Natural killer cell (primary cell): ENCODE measurements at regions not wholly inside any gene's neighbourhood (a gene's known extent, or its start where the extent isn't known, plus 50 kb on each side); places are given as distances from the start of the nearest gene placed in this dataset.
"Not testable (repeated sequence)": the region's sequence is repeated elsewhere in the genome, so short reads cannot be mapped to it uniquely, and the experiment has no call there.

Experiments
- ATAC-seq, 3 donors: fragments of 150-1000 bp in 2 of 3; fragments of 200-7000 bp in 1 of 3; cut with Tn5 transposase; 1 replicate in 1 of 3; 2 replicates in 2 of 3; pipeline ENCODE4 v1.10.0; 2021; ENCODE audit warnings: mild to moderate bottlenecking in 2 of 3, moderate library complexity in 2 of 3
- DNase-seq, 2 donors: peaks; one replicate each; pipeline versions ENCODE4 v3.0.0 to v3.0.0-alpha.2; 2013 to 2021; ENCODE audit warnings: mixed read lengths in 1 of 2
- H3K27ac ChIP-seq: one replicate; pipeline ENCODE4 v1.5.1; 2013; ENCODE audit warnings: mild to moderate bottlenecking, low read length
- H3K27me3 ChIP-seq: one replicate; pipeline ENCODE4 v1.6.1; 2013; ENCODE audit warnings: low read length; ENCODE audit not compliant: control insufficient read depth, insufficient read depth
- H3K36me3 ChIP-seq: one replicate; pipeline ENCODE4 v1.6.1; 2013; ENCODE audit warnings: low read length; ENCODE audit not compliant: control insufficient read depth, insufficient read depth
- H3K4me1 ChIP-seq: one replicate; pipeline ENCODE4 v1.6.1; 2013; ENCODE audit warnings: low read length; ENCODE audit not compliant: control insufficient read depth, insufficient read depth
- H3K4me3 ChIP-seq: one replicate; pipeline ENCODE4 v1.5.1; 2013; ENCODE audit warnings: low read length
- H3K9me3 ChIP-seq: one replicate; pipeline ENCODE4 v1.6.1; 2013; ENCODE audit warnings: low read length; ENCODE audit not compliant: control insufficient read depth, insufficient read depth
- H3K27ac Mint-ChIP-seq, 2 donors: one replicate each; pipeline ENCODE4 v1.8.0; 2022; ENCODE audit warnings: mild to moderate bottlenecking in 2 of 2, mixed read lengths in 2 of 2, moderate library complexity in 1 of 2
- H3K27me3 Mint-ChIP-seq, 2 donors: one replicate each; pipeline ENCODE4 v1.8.0; 2022; ENCODE audit warnings: low read depth in 2 of 2, mixed read lengths in 2 of 2
- H3K36me3 Mint-ChIP-seq: one replicate; pipeline ENCODE4 v1.8.0; 2022; ENCODE audit warnings: mixed read lengths
- H3K4me1 Mint-ChIP-seq, 2 donors: one replicate each; pipeline ENCODE4 v1.8.0; 2022; ENCODE audit warnings: mixed read lengths in 2 of 2
- H3K4me3 Mint-ChIP-seq: one replicate; pipeline ENCODE4 v1.8.0; 2022; ENCODE audit warnings: mild to moderate bottlenecking, moderate library complexity, mixed read lengths
- H3K9me3 Mint-ChIP-seq, 2 donors: one replicate each; pipeline ENCODE4 v1.8.0; 2022; ENCODE audit warnings: mixed read lengths in 2 of 2
- WGBS: methylation state at CpG from one replicate; pipeline ENCODE4 v1.1.7; 2013; ENCODE audit warnings: missing lambda C conversion rate; ENCODE audit not compliant: insufficient coverage; 5-methylcytosine and 5-hydroxymethylcytosine counted together
- intact Hi-C: fragments of 100-400 bp; cut with micrococcal nuclease; formaldehyde crosslinking; loops from one replicate; pipeline ENCODE4 v1.14.2; 2022
- TF ChIP-seq, protein P1 (sequence below): fragments of 200-600 bp; IDR thresholded peaks from one replicate; pipeline ENCODE4 v1.8.0; 2022; ENCODE audit warnings: antibody characterized with exemption

DNA sequence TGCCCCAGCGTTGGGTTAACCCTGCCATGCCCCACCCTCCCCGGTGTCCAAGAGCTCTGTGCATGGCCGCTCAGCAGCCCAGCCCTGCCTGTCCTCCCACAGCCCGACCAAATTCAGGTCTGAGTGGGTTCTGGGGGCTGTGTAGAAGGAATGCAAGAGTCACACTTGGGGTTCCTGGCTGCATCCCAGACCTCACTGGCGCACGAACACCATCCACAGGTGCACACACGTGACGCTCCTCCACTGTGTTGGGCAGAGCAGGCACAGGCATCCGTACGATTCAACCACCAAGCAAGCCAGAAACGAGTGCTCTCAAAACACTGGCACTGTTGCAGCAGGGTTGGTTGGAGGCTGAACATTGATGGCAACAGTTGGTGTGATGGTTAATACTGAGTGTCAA is 93.9 kb downstream of the OLFM1 start:
- ATAC-seq, result no peak
- H3K27me3 ChIP-seq, result no peaks in the 10 kb centered on the region
- H3K27ac ChIP-seq, result no peak overlapping the region
- Mint-ChIP-seq H3K4me1 (no peaks in the 10 kb centered on the region), H3K27ac (no peak overlapping the region), H3K27me3 (no peaks in the 10 kb centered on the region), H3K9me3 (no peaks in the 10 kb centered on the region), H3K36me3 (no peaks in the 10 kb centered on the region), H3K4me3 (no peak overlapping the region)
- H3K36me3 ChIP-seq, result no peaks in the 10 kb centered on the region
- no peaks in the 10 kb centered on the region for H3K9me3 ChIP-seq
- TF ChIP-seq, protein P1, sequence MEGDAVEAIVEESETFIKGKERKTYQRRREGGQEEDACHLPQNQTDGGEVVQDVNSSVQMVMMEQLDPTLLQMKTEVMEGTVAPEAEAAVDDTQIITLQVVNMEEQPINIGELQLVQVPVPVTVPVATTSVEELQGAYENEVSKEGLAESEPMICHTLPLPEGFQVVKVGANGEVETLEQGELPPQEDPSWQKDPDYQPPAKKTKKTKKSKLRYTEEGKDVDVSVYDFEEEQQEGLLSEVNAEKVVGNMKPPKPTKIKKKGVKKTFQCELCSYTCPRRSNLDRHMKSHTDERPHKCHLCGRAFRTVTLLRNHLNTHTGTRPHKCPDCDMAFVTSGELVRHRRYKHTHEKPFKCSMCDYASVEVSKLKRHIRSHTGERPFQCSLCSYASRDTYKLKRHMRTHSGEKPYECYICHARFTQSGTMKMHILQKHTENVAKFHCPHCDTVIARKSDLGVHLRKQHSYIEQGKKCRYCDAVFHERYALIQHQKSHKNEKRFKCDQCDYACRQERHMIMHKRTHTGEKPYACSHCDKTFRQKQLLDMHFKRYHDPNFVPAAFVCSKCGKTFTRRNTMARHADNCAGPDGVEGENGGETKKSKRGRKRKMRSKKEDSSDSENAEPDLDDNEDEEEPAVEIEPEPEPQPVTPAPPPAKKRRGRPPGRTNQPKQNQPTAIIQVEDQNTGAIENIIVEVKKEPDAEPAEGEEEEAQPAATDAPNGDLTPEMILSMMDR, result no peak
- 84% methylated on average over 11 of the region's 11 CpGs for WGBS
- no peaks in the 10 kb centered on the region for H3K4me1 ChIP-seq
- DNase-seq, result no peak
- no peak overlapping the region for H3K4me3 ChIP-seq
- intact Hi-C loops, result no loop called here

DNA sequence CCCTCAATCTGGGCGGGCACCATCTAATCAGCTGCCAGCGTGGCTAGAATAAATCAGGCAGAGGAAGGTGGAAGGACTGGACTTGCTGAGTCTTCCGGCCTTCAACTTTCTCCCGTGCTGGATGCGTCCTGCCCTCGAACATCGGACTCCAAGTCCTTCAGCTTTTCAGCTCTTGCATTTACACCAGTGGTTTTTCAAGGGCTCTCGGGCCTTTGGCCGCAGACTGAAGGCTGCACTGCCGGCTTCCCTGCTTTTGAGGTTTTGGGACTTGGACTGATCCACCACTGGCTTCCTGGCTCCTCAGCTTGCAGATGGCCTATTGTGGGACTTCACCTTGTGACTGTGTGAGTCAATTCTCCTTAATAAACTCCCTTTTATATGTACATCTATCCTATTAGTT is 94.4 kb downstream of the OLFM1 start:
- H3K36me3 ChIP-seq, H3K9me3 Mint-ChIP-seq, H3K4me3 ChIP-seq, H3K36me3 Mint-ChIP-seq, intact Hi-C loops, DNase-seq, H3K9me3 ChIP-seq, H3K4me1 ChIP-seq, H3K4me3 Mint-ChIP-seq, H3K4me1 Mint-ChIP-seq, ATAC-seq, H3K27me3 ChIP-seq, H3K27ac ChIP-seq, H3K27me3 Mint-ChIP-seq, H3K27ac Mint-ChIP-seq: not testable (repeated sequence)
- 93% methylated on average over 10 of the region's 10 CpGs for WGBS

DNA sequence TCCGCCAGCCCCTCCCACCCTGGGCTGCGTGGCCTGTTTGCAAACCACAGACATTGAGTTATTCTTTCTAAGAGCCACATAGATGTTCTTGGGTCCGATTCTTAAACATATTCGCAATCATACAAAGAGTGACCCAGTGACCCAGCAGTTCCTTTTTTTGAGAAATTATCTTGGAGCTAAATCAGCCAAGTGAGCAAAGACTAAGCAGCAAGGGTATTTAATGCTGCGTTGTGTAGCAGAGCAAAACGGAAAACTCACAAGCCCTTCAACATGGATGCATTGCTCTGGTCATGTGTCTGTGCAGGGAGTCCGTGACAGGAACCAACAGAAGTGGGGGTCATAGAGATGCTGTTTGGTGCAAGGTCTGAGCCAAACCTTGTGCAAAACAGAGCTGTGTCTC is 95.6 kb downstream of the OLFM1 start:
- WGBS, result 81% methylated on average over 7 of the region's 7 CpGs
- H3K4me3 ChIP-seq, result no peak overlapping the region
- ATAC-seq (no peak), DNase-seq (no peak)
- Mint-ChIP-seq H3K27ac (no peak overlapping the region), H3K4me1 (no peaks in the 10 kb centered on the region), H3K27me3 (no peaks in the 10 kb centered on the region), H3K4me3 (no peak overlapping the region), H3K9me3 (no peaks in the 10 kb centered on the region), H3K36me3 (no peaks in the 10 kb centered on the region)
- H3K36me3 ChIP-seq, result no peaks in the 10 kb centered on the region
- TF ChIP-seq, protein P1, result no peak
- H3K27me3 ChIP-seq, result no peaks in the 10 kb centered on the region
- intact Hi-C loops, result no loop called here
- no peaks in the 10 kb centered on the region for H3K9me3 ChIP-seq
- no peak overlapping the region for H3K27ac ChIP-seq
- no peaks in the 10 kb centered on the region for H3K4me1 ChIP-seq

DNA sequence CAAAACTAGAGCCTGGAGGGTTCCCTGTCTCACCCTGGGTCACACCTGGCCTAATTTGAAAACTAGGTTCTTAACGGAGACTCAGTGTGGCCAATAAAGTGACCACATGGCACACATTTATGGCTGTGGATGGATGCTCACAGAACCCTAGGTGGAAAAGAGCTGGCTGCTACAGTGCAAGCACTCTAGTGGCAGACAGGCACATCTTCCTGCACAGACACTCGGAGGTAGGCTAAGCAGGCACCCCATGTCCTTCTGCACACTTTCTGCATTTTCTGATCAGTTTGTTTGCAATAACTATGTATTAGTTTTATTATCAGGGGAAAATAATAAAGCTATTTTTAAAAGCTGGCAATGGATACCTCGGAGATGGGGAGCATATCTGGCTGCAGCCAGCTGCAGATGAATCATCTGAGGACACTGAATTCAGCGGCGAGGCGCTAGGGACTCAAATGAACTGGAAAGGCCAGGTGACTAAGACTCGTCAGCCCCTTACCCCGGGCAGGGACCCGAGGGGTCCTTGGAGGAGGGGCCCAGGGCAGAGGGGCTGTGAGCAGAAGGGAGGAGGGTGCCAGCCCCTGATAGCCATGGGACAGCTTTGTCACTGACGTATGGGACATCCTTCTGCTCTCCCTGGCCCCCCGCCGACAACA is 96.2 kb downstream of the OLFM1 start:
- no peak overlapping the region for H3K4me3 ChIP-seq
- WGBS, result 67% methylated on average over 12 of the region's 12 CpGs
- H3K27ac Mint-ChIP-seq, result no peak overlapping the region
- no peaks in the 10 kb centered on the region for H3K9me3 ChIP-seq
- H3K4me1 ChIP-seq, result no peaks in the 10 kb centered on the region
- intact Hi-C loops, result no loop called here
- no peaks in the 10 kb centered on the region for H3K36me3 ChIP-seq
- no peaks in the 10 kb centered on the region for H3K36me3 Mint-ChIP-seq
- H3K4me1 Mint-ChIP-seq, result no peaks in the 10 kb centered on the region
- no peaks in the 10 kb centered on the region for H3K27me3 ChIP-seq
- H3K9me3 Mint-ChIP-seq, result no peaks in the 10 kb centered on the region
- ATAC-seq (no peak), DNase-seq (no peak)
- H3K27me3 Mint-ChIP-seq, result no peaks in the 10 kb centered on the region
- no peak overlapping the region for H3K27ac ChIP-seq
- TF ChIP-seq, protein P1, result no peak
- no peak overlapping the region for H3K4me3 Mint-ChIP-seq
